ENCODE measurements at regions not wholly inside any gene's neighbourhood (a gene's known extent, or its start where the extent isn't known, plus 50 kb on each side); places are given as distances from the start of the nearest gene placed in this dataset.

DNA sequence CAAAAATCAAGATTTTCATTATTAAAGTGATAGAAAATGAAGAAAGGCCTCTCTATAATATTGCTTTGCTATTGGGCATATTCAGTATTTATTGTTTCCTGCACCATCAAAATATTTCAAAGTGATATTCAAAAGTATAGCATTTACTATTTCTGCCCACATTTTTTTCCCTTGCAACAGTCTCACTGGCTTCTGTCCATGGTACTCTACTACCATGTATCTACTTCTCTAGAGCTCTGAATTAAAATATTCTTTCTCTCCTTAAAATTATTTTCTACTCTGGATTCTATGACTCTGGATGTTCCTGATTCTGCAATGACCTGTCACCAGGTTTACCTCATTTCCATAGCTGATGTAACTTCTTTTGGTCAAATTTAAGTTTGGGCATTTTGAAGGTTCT is 1508.3 kb upstream of the PRR20A start:
- TF ChIP-seq PKNOX1 (IDR thresholded peaks at IDR 0.05) = no peak
- no peak for TF ChIP-seq HDGF (IDR thresholded peaks at IDR 0.05; ENCODE audit: borderline replicate concordance)
- TF ChIP-seq TARDBP (IDR thresholded peaks at IDR 0.05) = no peak
- TF ChIP-seq SP1 (IDR thresholded peaks at IDR 0.05) = no peak
- no peak for TF ChIP-seq ZNF384 (IDR thresholded peaks at IDR 0.05)
- no peak for TF ChIP-seq BHLHE40 (IDR thresholded peaks at IDR 0.05; ENCODE audit: borderline replicate concordance)
- no peak for TF ChIP-seq ELF4 (IDR thresholded peaks at IDR 0.05)
- TF ChIP-seq FOXA1 (IDR thresholded peaks at IDR 0.05) = no peak
- no peak for TF ChIP-seq FOXK2 (IDR thresholded peaks at IDR 0.05)
- no peak for TF ChIP-seq ARNT (IDR thresholded peaks at IDR 0.05)
